CD4-positive, alpha-beta memory T cell (primary cell): ENCODE measurements at regions not wholly inside any gene's neighbourhood (a gene's known extent, or its start where the extent isn't known, plus 50 kb on each side); places are given as distances from the start of the nearest gene placed in this dataset.
A peak's percentile ranks its signal among the peaks of the same experiment; 100 is the strongest.

Experiments
- CTCF ChIA-PET: fragments of 350-600 bp; sonication (Branson Sonifier 250); formaldehyde crosslinking; loops from one replicate; lab custom pipeline; 2021; ENCODE audit warnings: inconsistent platforms; ENCODE audit not compliant: partially characterized antibody; lab: Charles Lee
- POLR2A ChIA-PET: fragments of 350-600 bp; sonication (Branson Sonifier 250); formaldehyde crosslinking; loops from one replicate; lab custom pipeline; 2021; ENCODE audit not compliant: partially characterized antibody; lab: Charles Lee
- DNase-seq, 5 donors: peaks; one replicate each; pipeline versions ENCODE4 v3.0.0 to v3.0.0-alpha.2; 2020 to 2022; ENCODE audit warnings: mixed read lengths in 1 of 5
- H3K27ac ChIP-seq: one replicate; pipeline ENCODE4 v1.7.0; 2013; ENCODE audit warnings: low read depth, low read length
- H3K27me3 ChIP-seq: 2 replicates; pipeline ENCODE4 v1.7.0; 2013; ENCODE audit warnings: mild to moderate bottlenecking, low read length, moderate library complexity; ENCODE audit not compliant: insufficient read depth
- H3K36me3 ChIP-seq: 2 replicates; pipeline ENCODE4 v1.7.0; 2013; ENCODE audit warnings: mild to moderate bottlenecking, low read length, moderate library complexity; ENCODE audit not compliant: insufficient read depth
- H3K4me1 ChIP-seq: 2 replicates; pipeline ENCODE4 v1.7.0; 2013; ENCODE audit warnings: mild to moderate bottlenecking, low read length, moderate library complexity; ENCODE audit not compliant: insufficient read depth
- H3K4me3 ChIP-seq, 2 donors: one replicate each; pipeline ENCODE4 v1.7.0; 2013; ENCODE audit warnings: low read length in 2 of 2, mild to moderate bottlenecking in 1 of 2
- H3K9me3 ChIP-seq, 2 donors: one replicate each; pipeline ENCODE4 v1.7.0; 2013; ENCODE audit warnings: low read length in 2 of 2, control low read depth in 1 of 2; ENCODE audit not compliant: control insufficient read depth in 1 of 2
- H3K27ac Mint-ChIP-seq, 7 donors: one replicate each; pipeline ENCODE4 v1.8.0; 2020 to 2021; ENCODE audit warnings: mixed read lengths in 7 of 7, mild to moderate bottlenecking in 6 of 7, inconsistent platforms in 3 of 7, moderate library complexity in 3 of 7
- H3K27me3 Mint-ChIP-seq, 2 donors: one replicate each; pipeline ENCODE4 v1.8.0; 2020 to 2021; ENCODE audit warnings: mixed read lengths in 2 of 2
- H3K36me3 Mint-ChIP-seq, 2 donors: one replicate each; pipeline ENCODE4 v1.8.0; 2020 to 2021; ENCODE audit warnings: mixed read lengths in 2 of 2, inconsistent platforms in 1 of 2, mild to moderate bottlenecking in 1 of 2
- H3K4me1 Mint-ChIP-seq, 4 donors: one replicate each; pipeline ENCODE4 v1.8.0; 2020 to 2021; ENCODE audit warnings: mixed read lengths in 4 of 4, mild to moderate bottlenecking in 1 of 4
- H3K4me3 Mint-ChIP-seq, 8 donors: one replicate each; pipeline ENCODE4 v1.8.0; 2020 to 2021; ENCODE audit warnings: mixed read lengths in 8 of 8, mild to moderate bottlenecking in 7 of 8, moderate library complexity in 6 of 8, inconsistent platforms in 3 of 8
- H3K9me3 Mint-ChIP-seq, 8 donors: one replicate each; pipeline ENCODE4 v1.8.0; 2020 to 2021; ENCODE audit warnings: mixed read lengths in 8 of 8, mild to moderate bottlenecking in 5 of 8, inconsistent platforms in 3 of 8, moderate library complexity in 1 of 8
- intact Hi-C: fragments of 100-400 bp; cut with micrococcal nuclease; formaldehyde crosslinking; loops from one replicate; pipeline ENCODE4 v1.15.1; 2023

DNA sequence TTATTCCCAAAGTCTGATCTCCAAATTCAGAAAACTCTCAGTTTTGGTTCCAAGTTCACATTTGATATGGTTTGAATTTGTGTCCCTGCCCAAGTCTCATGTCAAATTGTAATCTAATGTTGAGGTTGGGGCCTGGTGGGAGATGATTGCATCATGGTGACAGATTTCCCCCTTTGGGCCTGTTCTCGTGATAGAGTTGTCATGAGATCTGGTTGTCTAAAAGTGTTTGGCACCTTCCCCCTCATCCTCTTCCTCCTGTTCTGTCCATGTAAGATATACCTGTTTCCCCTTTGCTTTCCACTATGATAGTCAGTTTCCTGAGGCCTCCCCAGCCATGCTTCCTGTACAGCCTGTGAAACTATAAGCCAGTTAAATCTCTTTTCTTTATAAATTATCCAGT lies 138.6 kb downstream of the ARL4A start:
- Mint-ChIP-seq H3K36me3 (no peaks in the 10 kb centered on the region), H3K27ac (no peak overlapping the region), H3K9me3 (peaks cover 0 to 2% (median 0%) of the 10 kb centered on the region in 8 donors), H3K4me1 (no peaks in the 10 kb centered on the region), H3K27me3 (peaks cover 1 to 4% of the 10 kb centered on the region in 2 donors), H3K4me3 (no peak overlapping the region)
- Histone ChIP-seq H3K4me1 (no peaks in the 10 kb centered on the region), H3K36me3 (no peaks in the 10 kb centered on the region), H3K27me3 (no peaks in the 10 kb centered on the region), H3K27ac (no peak overlapping the region), H3K9me3 (no peaks in the 10 kb centered on the region), H3K4me3 (no peak overlapping the region)
- ChIA-PET CTCF (no interaction called here), POLR2A (no interaction called here)
- no peak for DNase-seq
- intact Hi-C loops = no loop called here

- Histone ChIP-seq H3K27me3 (no peaks in the 10 kb centered on the region), H3K36me3 (no peaks in the 10 kb centered on the region), H3K27ac (no peak overlapping the region), H3K9me3 (no peaks in the 10 kb centered on the region), H3K4me3 (no peak overlapping the region), H3K4me1 (no peaks in the 10 kb centered on the region)
- POLR2A ChIA-PET = no interaction called here
- Mint-ChIP-seq H3K4me1 (no peaks in the 10 kb centered on the region), H3K4me3 (no peak overlapping the region), H3K27ac (no peak overlapping the region), H3K36me3 (no peaks in the 10 kb centered on the region), H3K9me3 (no peaks in the 10 kb centered on the region), H3K27me3 (peaks cover 1% of the 10 kb centered on the region in 2 donors)
- DNase-seq = no peak
- CTCF ChIA-PET = no interaction called here
- intact Hi-C loops = no loop called here
Measured at GRCh38 chr7:12827219-12827821, 139.9 kb downstream of the ARL4A start.

DNA sequence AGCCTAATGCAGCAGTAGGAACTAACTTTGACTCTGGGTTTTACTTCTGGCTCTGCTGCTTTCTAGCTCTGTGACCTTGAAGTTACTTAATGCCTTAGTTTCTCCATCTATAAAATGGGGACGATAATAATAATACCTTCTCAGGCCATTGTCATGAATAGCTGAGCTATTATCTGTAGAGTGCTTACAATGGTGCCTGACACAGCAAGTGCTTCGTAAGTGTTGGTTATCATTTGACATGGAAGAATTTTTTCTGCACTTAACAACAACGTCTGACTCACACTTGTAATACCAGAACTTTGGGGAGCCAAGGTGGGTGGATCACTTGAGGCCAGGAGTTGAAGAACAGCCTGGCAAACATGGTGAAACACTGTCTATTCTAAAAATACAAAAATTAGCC lies 140.5 kb downstream of the ARL4A start:
- ChIA-PET POLR2A (no interaction called here), CTCF (no interaction called here)
- Mint-ChIP-seq H3K4me1 (no peaks in the 10 kb centered on the region), H3K9me3 (peaks cover 0 to 2% (median 1%) of the 10 kb centered on the region in 8 donors), H3K27ac (no peak overlapping the region), H3K36me3 (peaks cover 0 to 2% of the 10 kb centered on the region in 2 donors), H3K27me3 (peaks cover 1% of the 10 kb centered on the region in 2 donors), H3K4me3 (no peak overlapping the region)
- no peak overlapping the region for H3K4me3 ChIP-seq
- DNase-seq = no peak
- no peaks in the 10 kb centered on the region for H3K4me1 ChIP-seq
- H3K9me3 ChIP-seq = no peaks in the 10 kb centered on the region
- H3K27ac ChIP-seq = no peak overlapping the region
- intact Hi-C loops = no loop called here
- no peaks in the 10 kb centered on the region for H3K27me3 ChIP-seq
- no peaks in the 10 kb centered on the region for H3K36me3 ChIP-seq

DNA sequence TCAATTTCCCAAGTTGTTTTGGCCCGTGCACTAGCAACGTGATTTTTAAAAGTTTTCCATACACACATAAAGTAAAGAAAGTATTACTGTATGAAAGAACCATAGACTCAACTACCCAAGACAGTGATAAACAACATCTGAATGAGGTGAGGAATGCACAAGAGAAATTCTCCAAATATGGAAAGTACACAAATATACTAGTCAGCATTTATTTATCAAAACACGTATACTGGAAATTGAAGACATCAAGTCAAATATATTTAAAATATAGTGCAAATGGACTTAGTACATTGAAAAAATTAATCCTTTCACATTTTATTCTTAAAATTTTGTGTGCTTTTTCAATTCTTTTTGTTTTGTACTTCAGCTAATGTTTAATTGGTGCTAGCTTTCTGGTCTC lies 143.6 kb downstream of the ARL4A start:
- intact Hi-C loops = no loop called here
- no peaks in the 10 kb centered on the region for H3K4me1 Mint-ChIP-seq
- H3K27me3 ChIP-seq = no peaks in the 10 kb centered on the region
- no peak overlapping the region for H3K4me3 ChIP-seq
- H3K36me3 Mint-ChIP-seq = peaks cover 0 to 4% of the 10 kb centered on the region in 2 donors
- H3K27ac ChIP-seq = no peak overlapping the region
- H3K27me3 Mint-ChIP-seq = peaks cover 1% of the 10 kb centered on the region in 2 donors
- no peaks in the 10 kb centered on the region for H3K36me3 ChIP-seq
- POLR2A ChIA-PET = no interaction called here
- no peak overlapping the region for H3K4me3 Mint-ChIP-seq
- H3K9me3 ChIP-seq = peaks cover 0 to 9% of the 10 kb centered on the region in 2 donors
- H3K9me3 Mint-ChIP-seq = peaks cover 0 to 27% (median 19%) of the 10 kb centered on the region in 8 donors
- no peaks in the 10 kb centered on the region for H3K4me1 ChIP-seq
- no peak overlapping the region for H3K27ac Mint-ChIP-seq
- CTCF ChIA-PET = no interaction called here
- no peak for DNase-seq

DNA sequence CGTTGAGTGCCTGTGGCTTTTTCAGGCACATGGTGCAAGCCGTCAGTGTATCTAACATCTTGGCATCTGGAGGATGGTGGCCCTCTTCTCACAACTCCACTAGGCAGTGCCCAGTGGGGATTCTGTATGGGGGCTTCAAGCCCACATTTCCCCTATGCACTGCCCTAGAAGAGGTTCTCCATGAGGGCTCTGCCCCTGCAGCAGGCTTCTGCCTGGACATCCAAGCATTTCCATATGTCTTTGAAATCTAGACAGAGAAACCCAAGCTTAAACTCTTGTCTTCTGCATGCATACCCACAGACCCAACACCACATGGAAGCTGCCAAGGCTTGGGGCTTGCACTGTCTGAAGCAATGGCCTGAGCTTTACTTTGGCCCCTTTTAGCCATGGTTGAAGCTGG lies 146.4 kb downstream of the ARL4A start:
- Mint-ChIP-seq H3K27me3 (peaks cover 0 to 1% of the 10 kb centered on the region in 2 donors), H3K36me3 (peaks cover 0 to 4% of the 10 kb centered on the region in 2 donors), H3K4me1 (no peaks in the 10 kb centered on the region), H3K4me3 (no peak overlapping the region), H3K9me3 (peaks cover 0 to 27% (median 19%) of the 10 kb centered on the region in 8 donors), H3K27ac (no peak overlapping the region)
- no peaks in the 10 kb centered on the region for H3K36me3 ChIP-seq
- intact Hi-C loops = no loop called here
- H3K27me3 ChIP-seq = no peaks in the 10 kb centered on the region
- peaks cover 0 to 9% of the 10 kb centered on the region in 2 donors for H3K9me3 ChIP-seq
- ChIA-PET CTCF (no interaction called here), POLR2A (no interaction called here)
- no peak overlapping the region for H3K4me3 ChIP-seq
- no peak overlapping the region for H3K27ac ChIP-seq
- no peaks in the 10 kb centered on the region for H3K4me1 ChIP-seq
- DNase-seq = no peak

GRCh38 chr7:12834782-12835181 lies 147.3 kb downstream of the ARL4A start:
- no peak overlapping the region for H3K27ac ChIP-seq
- no peaks in the 10 kb centered on the region for H3K36me3 ChIP-seq
- Mint-ChIP-seq H3K4me3 (no peak overlapping the region), H3K27me3 (no peaks in the 10 kb centered on the region), H3K4me1 (no peaks in the 10 kb centered on the region), H3K36me3 (peaks cover 0 to 4% of the 10 kb centered on the region in 2 donors), H3K9me3 (peaks cover 0 to 27% (median 19%) of the 10 kb centered on the region in 8 donors), H3K27ac (peak overlapping the region in 1 of 7 donors; percentile 20)
- H3K4me1 ChIP-seq = no peaks in the 10 kb centered on the region
- POLR2A ChIA-PET = no interaction called here
- no peak overlapping the region for H3K4me3 ChIP-seq
- no peaks in the 10 kb centered on the region for H3K27me3 ChIP-seq
- CTCF ChIA-PET = no interaction called here
- no peak for DNase-seq
- H3K9me3 ChIP-seq = peaks cover 0 to 9% of the 10 kb centered on the region in 2 donors
- intact Hi-C loops = no loop called here

DNA sequence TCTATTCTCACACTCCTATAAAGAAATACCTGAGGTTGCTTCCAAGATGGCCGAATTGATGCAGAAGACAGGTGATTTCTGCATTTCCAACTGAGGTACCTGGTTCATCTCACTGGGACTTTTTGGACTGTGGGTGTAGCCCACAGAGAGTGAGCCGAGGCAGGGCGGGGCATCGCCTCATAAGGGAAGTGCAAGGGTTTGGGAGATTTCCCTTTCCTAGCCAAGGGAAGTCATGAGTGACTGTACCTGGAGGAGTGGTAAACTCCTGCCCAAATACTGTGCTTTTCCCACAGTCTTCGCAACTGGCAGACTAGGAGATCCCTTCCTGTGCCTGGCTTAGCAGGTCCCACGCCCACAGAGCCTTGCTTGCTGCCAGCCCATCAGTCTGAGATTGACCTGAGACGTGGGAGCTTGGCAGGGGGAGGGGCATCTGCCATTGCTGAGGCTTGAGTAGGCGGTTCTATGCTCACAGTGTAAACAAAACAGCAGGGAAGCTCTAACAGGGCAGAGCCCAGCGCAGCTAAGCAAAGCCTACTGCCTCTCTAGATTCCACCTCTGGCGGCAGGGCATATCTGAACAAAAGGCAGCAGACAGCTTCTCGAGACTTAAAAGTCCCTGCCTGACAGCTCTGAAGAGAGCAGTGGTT lies 152.2 kb downstream of the ARL4A start:
- Mint-ChIP-seq H3K36me3 (no peaks in the 10 kb centered on the region), H3K9me3 (peaks cover 0 to 24% (median 16%) of the 10 kb centered on the region in 8 donors), H3K27ac (no peak overlapping the region), H3K27me3 (no peaks in the 10 kb centered on the region), H3K4me1 (no peaks in the 10 kb centered on the region), H3K4me3 (no peak overlapping the region)
- CTCF ChIA-PET = no interaction called here
- Histone ChIP-seq H3K4me1 (no peaks in the 10 kb centered on the region), H3K27ac (no peak overlapping the region), H3K36me3 (no peaks in the 10 kb centered on the region), H3K4me3 (no peak overlapping the region), H3K27me3 (no peaks in the 10 kb centered on the region), H3K9me3 (peaks cover 0 to 4% of the 10 kb centered on the region in 2 donors)
- DNase-seq = no peak
- POLR2A ChIA-PET = no interaction called here
- intact Hi-C loops = no loop called here
